K562 (cell line): ENCODE measurements at regions not wholly inside any gene's neighbourhood (a gene's known extent, or its start where the extent isn't known, plus 50 kb on each side); places are given as distances from the start of the nearest gene placed in this dataset.

Experiments
- ARNT ChIP-seq, 2 experiments: fragments of 450-650 bp; IDR thresholded peaks; 2 replicates each; pipeline ENCODE4 v1.6.1; 2016; ENCODE audit warnings: mild to moderate bottlenecking in 1 of 2
- CTCFL ChIP-seq: IDR thresholded peaks from 2 replicates; pipeline ENCODE4 v1.6.1; 2011; ENCODE audit warnings: borderline replicate concordance, low read depth, mild to moderate bottlenecking, moderate library complexity, low read length; ENCODE audit not compliant: insufficient read depth, poor library complexity, severe bottlenecking
- DIDO1 ChIP-seq: fragments of 450-650 bp; IDR thresholded peaks from 2 replicates; pipeline ENCODE4 v1.6.1; 2016; ENCODE audit warnings: low read depth, missing biosample characterization, missing genetic modification characterization
- KLF1 ChIP-seq: fragments of 450-650 bp; IDR thresholded peaks from 2 replicates; pipeline ENCODE4 v1.6.1; 2016; ENCODE audit warnings: missing genetic modification characterization, missing compliant biosample characterization
- MYNN ChIP-seq, 2 experiments: sonication (generic); formaldehyde crosslinking in 1 of 2; IDR thresholded peaks; 2 replicates each; pipeline versions ENCODE4 v1.5.0 to v1.6.1; 2016 to 2020; ENCODE audit warnings: antibody characterized with exemption in 1 of 2, missing genetic modification reagents in 1 of 2
- POLR2A ChIP-seq: fragments of 450-650 bp; conservative IDR thresholded peaks from 2 replicates; pipeline ENCODE4 v1.6.1; 2016
- RFX5 ChIP-seq: IDR thresholded peaks from 2 replicates; pipeline ENCODE4 v1.6.1; 2011; ENCODE audit warnings: low read depth, mild to moderate bottlenecking, improper control_type of control experiment, low read length
- SP1 ChIP-seq: sonication (generic); formaldehyde crosslinking; IDR thresholded peaks from 2 replicates; pipeline ENCODE4 v1.8.1; 2022; ENCODE audit warnings: mild to moderate bottlenecking, missing genetic modification reagents
- TAF1 ChIP-seq: IDR thresholded peaks from 2 replicates; pipeline ENCODE4 v1.6.1; 2011; ENCODE audit warnings: mild to moderate bottlenecking, low read length, moderate library complexity; ENCODE audit not compliant: insufficient read depth, control insufficient read depth, severe bottlenecking; ENCODE audit errors: extremely low read depth
- ZBED1 ChIP-seq: IDR thresholded peaks from 2 replicates; pipeline ENCODE4 v1.6.1; 2014
- ZBTB1 ChIP-seq: sonication (generic); formaldehyde crosslinking; IDR thresholded peaks from 2 replicates; pipeline ENCODE4 v1.8.1; 2023; ENCODE audit warnings: missing genetic modification reagents, low read depth, mild to moderate bottlenecking, borderline replicate concordance
- ZBTB26 ChIP-seq: fragments of 450-650 bp; formaldehyde crosslinking; IDR thresholded peaks from 2 replicates; pipeline ENCODE4 v1.4.0; 2022; ENCODE audit warnings: missing genetic modification characterization
- ZNF318 ChIP-seq, 2 experiments: fragments of 450-650 bp; IDR thresholded peaks; 2 replicates each; pipeline ENCODE4 v1.6.1; 2016; ENCODE audit warnings: mild to moderate bottlenecking in 2 of 2, borderline replicate concordance in 1 of 2, low read depth in 1 of 2, moderate library complexity in 1 of 2
- ZNF324 ChIP-seq: fragments of 250-450 bp; sonication (Bioruptor Pico); IDR thresholded peaks from 2 replicates; pipeline ENCODE4 v1.4.0; 2020; ENCODE audit warnings: mild to moderate bottlenecking
- TF ChIP-seq, protein P1 (sequence below): fragments of 250-450 bp; sonication (Bioruptor Pico); IDR thresholded peaks from 2 replicates; pipeline ENCODE4 v1.5.0; 2022; ENCODE audit warnings: mild to moderate bottlenecking

- no peak for TF ChIP-seq ZNF318 (IDR thresholded peaks at IDR 0.05; ENCODE audit: borderline replicate concordance in 1 of 2, low read depth in 1 of 2)
- no peak for TF ChIP-seq ZNF324 (CRISPR knock-in tag)
- no peak for TF ChIP-seq ZBTB1
- no peak for TF ChIP-seq ZBED1
- TF ChIP-seq KLF1 (tag): no peak
- TF ChIP-seq ZBTB26 (CRISPR knock-in tag): no peak
- TF ChIP-seq, protein P1, sequence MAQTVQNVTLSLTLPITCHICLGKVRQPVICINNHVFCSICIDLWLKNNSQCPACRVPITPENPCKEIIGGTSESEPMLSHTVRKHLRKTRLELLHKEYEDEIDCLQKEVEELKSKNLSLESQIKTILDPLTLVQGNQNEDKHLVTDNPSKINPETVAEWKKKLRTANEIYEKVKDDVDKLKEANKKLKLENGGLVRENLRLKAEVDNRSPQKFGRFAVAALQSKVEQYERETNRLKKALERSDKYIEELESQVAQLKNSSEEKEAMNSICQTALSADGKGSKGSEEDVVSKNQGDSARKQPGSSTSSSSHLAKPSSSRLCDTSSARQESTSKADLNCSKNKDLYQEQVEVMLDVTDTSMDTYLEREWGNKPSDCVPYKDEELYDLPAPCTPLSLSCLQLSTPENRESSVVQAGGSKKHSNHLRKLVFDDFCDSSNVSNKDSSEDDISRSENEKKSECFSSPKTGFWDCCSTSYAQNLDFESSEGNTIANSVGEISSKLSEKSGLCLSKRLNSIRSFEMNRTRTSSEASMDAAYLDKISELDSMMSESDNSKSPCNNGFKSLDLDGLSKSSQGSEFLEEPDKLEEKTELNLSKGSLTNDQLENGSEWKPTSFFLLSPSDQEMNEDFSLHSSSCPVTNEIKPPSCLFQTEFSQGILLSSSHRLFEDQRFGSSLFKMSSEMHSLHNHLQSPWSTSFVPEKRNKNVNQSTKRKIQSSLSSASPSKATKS: no peak
- TF ChIP-seq MYNN (IDR thresholded peaks at IDR 0.05): no peak
- TF ChIP-seq MYNN (CRISPR knock-in tag; IDR thresholded peaks at IDR 0.05): no peak
- TF ChIP-seq DIDO1 (tag): 0 out of 2 replicates have a peak, but pooled peaks have one; percentile 37
- no peak for TF ChIP-seq CTCFL
- no peak for TF ChIP-seq SP1 (CRISPR knock-in tag)
- no peak for TF ChIP-seq POLR2A
- TF ChIP-seq ARNT (IDR thresholded peaks at IDR 0.05): no peak
- TF ChIP-seq TAF1: no peak
- TF ChIP-seq RFX5: no peak
These were observed 99.5 kb upstream of the AGAP1 start (continued) for GRCh38 chr2:235394278-235394828.
